ENCODE measurements at regions not wholly inside any gene's neighbourhood (a gene's known extent, or its start where the extent isn't known, plus 50 kb on each side); places are given as distances from the start of the nearest gene placed in this dataset.

DNA sequence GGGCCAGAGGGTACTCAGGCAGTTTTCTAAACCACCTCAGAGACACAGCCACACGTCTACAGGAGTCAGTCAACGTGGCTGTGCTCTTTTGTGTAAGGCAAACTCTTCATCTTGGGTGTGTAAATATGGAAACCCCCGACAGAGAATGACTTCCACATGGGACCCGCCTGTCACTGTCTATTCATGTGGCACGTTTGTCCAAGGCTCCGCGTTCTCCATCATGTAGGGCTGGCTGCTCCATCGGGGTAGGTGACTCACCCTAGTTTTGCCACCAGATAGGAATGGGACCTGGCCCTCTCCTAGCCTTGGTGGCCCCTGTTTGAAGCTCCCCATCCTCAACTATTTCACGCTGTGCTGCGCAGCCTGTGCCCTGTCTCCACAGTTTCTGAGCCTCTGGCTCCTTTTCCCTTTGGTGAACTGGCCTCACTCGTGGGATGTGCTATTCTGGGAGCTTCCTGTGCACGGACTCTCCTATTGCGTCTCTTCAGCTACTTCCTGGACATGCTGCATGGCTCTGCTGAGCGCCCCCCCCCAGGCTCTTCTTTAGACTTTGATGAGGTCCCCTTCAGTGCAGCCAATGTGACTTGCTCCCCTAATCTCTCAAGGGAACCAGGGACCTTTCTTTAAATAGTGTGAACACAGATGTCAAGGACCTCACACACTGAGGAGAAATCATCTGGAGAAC is 143.2 kb upstream of the PDE10A start:
- TF ChIP-seq, protein P1, sequence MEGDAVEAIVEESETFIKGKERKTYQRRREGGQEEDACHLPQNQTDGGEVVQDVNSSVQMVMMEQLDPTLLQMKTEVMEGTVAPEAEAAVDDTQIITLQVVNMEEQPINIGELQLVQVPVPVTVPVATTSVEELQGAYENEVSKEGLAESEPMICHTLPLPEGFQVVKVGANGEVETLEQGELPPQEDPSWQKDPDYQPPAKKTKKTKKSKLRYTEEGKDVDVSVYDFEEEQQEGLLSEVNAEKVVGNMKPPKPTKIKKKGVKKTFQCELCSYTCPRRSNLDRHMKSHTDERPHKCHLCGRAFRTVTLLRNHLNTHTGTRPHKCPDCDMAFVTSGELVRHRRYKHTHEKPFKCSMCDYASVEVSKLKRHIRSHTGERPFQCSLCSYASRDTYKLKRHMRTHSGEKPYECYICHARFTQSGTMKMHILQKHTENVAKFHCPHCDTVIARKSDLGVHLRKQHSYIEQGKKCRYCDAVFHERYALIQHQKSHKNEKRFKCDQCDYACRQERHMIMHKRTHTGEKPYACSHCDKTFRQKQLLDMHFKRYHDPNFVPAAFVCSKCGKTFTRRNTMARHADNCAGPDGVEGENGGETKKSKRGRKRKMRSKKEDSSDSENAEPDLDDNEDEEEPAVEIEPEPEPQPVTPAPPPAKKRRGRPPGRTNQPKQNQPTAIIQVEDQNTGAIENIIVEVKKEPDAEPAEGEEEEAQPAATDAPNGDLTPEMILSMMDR (IDR thresholded peaks at IDR 0.05; ENCODE audit: poor library complexity): no peak
- TF ChIP-seq EZH2 (IDR thresholded peaks at IDR 0.05; ENCODE audit: borderline replicate concordance): no peak

Data from hepatocyte (in vitro differentiated cells).